ENCODE measurements at regions not wholly inside any gene's neighbourhood (a gene's known extent, or its start where the extent isn't known, plus 50 kb on each side); places are given as distances from the start of the nearest gene placed in this dataset.

GRCh38 chr6:122524056-122524455 lies 52.4 kb upstream of the SERINC1 start:
- DNase-seq: no peak

GRCh38 chr6:122530440-122531046 lies 58.9 kb upstream of the SERINC1 start:
- DNase-seq: peak; percentile 92

- no peak for DNase-seq
These were observed 61.9 kb upstream of the PKIB start for GRCh38 chr6:122548281-122548680.

GRCh38 chr6:122548820-122549219 lies 61.4 kb upstream of the PKIB start:
- no peak for DNase-seq

- no peak for DNase-seq
These were observed 56.5 kb upstream of the PKIB start for GRCh38 chr6:122553697-122554096.

- no peak for DNase-seq
These were observed 54.6 kb upstream of the PKIB start for GRCh38 chr6:122555561-122555960.

GRCh38 chr6:122558080-122558479 lies 52.1 kb upstream of the PKIB start:
- no peak for DNase-seq

All from kidney glomerular epithelial cell (primary cell).